ENCODE measurements at regions not wholly inside any gene's neighbourhood (a gene's known extent, or its start where the extent isn't known, plus 50 kb on each side); places are given as distances from the start of the nearest gene placed in this dataset.

DNA sequence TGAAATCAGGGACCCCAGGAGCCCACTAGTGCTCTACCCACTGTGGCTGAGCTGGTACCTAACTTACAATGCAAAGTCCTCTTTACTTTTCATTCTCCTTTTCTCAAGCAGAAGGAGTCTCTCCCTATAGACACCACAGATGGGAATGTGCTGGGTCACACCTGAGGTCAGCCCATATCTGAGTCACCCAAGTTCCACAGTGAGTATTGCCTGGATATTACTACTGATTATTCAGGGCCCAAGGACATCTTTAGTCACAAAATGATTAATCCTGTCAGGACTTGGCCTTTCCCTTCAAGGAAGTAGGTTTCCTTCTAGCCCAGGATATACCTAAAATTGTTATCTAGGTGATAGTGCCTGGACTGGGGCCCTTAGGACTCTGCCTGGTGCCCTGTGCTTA, 1305.2 kb downstream of the SI start:
- TF ChIP-seq, protein P1, sequence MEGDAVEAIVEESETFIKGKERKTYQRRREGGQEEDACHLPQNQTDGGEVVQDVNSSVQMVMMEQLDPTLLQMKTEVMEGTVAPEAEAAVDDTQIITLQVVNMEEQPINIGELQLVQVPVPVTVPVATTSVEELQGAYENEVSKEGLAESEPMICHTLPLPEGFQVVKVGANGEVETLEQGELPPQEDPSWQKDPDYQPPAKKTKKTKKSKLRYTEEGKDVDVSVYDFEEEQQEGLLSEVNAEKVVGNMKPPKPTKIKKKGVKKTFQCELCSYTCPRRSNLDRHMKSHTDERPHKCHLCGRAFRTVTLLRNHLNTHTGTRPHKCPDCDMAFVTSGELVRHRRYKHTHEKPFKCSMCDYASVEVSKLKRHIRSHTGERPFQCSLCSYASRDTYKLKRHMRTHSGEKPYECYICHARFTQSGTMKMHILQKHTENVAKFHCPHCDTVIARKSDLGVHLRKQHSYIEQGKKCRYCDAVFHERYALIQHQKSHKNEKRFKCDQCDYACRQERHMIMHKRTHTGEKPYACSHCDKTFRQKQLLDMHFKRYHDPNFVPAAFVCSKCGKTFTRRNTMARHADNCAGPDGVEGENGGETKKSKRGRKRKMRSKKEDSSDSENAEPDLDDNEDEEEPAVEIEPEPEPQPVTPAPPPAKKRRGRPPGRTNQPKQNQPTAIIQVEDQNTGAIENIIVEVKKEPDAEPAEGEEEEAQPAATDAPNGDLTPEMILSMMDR (IDR thresholded peaks at IDR 0.05) = no peak
- no peak for TF ChIP-seq POLR2A (IDR thresholded peaks at IDR 0.05)
